Effector CD4-positive, alpha-beta T cell (primary cell): ENCODE measurements at regions not wholly inside any gene's neighbourhood (a gene's known extent, or its start where the extent isn't known, plus 50 kb on each side); places are given as distances from the start of the nearest gene placed in this dataset.
"Not testable (repeated sequence)": the region's sequence is repeated elsewhere in the genome, so short reads cannot be mapped to it uniquely, and the experiment has no call there.

Experiments
- DNase-seq: peaks from one replicate; pipeline ENCODE4 v3.0.0-alpha.2; 2020

DNA sequence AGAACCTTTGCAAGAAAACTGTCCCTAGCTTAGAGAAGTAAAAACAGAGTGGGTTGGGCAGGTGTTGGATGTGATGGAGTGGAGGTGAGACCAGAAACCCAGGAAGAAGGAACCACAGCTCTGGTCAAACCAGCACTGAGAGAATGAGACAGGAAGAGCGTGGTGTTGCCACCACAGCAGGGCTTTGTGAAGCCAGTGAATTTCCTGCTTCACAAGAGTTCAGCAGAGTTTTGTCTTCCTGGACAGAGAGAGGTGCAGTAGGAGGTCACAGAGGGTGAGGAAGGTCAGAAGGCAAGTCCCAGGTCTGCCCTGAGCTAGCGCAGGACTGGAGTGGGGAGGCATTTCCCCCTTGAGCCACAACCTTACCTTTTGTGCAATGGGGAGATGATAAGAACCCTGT, 2306.2 kb upstream of the ACO1 start:
- DNase-seq = no peak

DNA sequence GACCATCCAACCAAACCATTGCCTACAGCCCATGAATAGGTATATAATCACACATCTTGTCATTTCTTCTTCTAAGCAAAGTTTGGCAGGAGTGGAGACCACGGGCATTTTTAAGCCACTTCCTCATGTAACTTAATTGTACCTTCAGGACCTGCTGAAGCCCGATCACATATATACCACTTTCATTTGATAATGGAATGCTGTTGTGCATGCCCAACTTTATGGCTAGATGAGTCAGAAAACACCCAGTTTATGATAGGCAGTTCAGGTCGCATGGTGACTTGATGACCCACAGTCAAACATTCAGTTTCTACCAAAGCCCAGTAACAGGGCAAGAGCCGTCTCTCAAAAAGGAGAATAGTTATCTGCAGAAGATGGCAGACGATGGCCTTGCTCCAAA, 2295.0 kb upstream of the ACO1 start:
- DNase-seq = no peak

DNA sequence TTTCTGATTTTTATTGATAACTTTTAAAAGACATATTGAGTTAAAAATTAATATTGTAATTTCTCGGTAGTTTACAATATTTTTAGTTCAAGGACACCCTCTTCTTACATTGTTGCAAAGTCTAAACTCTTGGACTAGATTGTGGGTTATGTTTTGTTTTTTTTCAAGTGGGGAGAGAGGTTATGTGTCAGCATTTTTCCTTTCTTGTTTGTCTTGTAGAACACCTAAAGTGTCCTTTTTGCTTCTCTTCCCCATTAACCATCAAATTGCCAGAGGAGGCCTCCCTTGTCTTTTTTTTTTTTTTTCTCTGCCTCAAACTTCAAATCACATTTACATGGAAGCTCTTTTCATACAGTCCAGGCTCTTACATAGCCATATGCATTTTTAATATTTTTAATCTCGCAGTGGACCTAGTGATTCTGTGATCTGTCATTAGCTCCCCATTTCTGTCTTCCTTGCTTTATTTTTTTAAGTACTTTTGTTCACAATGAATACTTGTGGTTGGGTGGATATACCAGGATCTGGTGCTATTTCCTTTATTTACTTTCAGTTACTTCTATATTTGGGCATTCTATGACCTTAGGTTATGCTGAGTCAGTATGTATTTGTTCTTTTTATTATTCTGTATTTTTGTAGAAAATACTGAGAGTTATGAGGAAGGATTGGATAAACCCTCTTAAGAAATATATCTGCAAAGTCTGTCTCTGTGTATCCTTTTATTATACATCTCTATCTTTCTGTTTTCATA, 2280.6 kb upstream of the ACO1 start:
- DNase-seq = no peak

DNA sequence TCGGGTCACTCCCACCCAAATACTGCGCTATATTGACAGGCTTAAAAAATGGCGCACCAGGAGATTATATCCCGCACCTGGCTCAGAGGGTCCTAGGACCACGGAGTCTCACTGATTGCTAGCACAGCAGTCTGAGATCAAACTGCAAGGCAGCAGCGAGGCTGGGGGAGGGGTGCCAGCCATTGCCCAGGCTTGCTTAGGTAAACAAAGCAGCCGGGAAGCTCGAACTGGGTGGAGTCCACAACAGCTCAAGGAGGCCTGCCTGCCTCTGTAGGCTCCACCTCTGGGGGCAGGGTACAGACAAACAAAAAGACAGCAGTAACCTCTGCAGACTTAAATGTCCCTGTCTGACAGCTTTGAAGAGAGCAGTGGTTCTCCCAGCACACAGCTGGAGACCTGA, 2277.3 kb upstream of the ACO1 start:
- DNase-seq = not testable (repeated sequence)

DNA sequence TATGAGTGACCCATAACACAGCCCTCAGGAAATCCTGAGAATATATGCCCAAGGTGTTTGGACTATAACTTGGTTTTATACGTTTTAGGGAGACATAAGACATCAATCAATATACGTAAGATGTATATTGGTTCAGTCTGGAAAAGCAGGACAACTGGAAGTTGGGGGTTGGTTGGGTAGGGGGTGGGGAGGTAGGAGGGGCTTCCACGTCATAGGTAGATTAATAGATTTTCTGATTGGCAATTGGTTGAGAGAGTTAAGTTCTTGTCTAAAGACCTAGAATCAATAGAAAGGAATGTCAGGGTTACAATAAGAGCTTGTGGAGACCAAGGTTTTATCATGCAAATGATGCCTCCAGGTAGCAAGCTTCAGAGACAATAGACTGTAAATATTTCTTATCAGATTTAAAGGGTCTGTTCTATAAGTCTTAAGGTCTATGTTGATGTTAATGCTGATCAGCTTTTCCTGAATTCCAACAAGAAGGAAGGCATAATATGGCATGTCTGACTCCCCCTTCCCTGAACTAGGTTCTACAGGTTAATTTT, 2267.7 kb upstream of the ACO1 start:
- DNase-seq = no peak

DNA sequence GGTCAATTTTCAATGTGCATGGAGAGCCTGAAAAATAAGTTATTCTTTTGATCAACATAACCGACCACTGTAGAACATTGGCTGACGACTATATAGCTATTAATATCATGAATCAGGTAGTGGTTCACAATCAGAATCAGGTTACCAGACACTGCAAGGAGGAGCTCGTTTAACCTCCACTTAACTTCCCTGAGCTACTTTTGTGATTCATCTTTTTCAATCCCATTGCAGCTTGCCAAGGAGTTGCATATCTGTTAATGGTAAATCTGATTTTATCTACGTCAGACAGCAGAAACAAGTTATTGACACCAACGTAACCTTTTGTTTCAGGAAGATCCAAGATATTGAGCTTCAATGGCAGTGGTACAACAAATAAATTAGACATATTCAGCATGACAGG, 2263.8 kb upstream of the ACO1 start:
- DNase-seq = no peak

DNA sequence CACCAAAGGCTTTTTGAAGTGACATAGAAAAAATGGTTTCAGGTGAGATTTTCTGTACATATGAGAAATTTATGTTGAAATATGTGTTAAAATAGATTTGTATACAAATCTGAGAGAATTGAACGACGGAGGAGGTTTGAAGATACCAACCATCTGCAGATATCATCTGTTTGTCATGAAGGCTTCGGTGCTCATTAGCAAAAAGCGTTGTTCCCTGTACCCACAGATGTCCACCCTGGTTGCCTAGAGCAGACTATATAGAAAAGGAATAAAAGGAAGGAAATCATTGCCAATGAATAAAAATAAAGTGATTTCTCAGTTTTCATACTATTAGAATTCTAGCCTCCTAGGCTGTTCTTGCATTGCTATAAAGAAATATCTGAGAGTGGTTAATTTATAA, 2262.8 kb upstream of the ACO1 start:
- DNase-seq = no peak

DNA sequence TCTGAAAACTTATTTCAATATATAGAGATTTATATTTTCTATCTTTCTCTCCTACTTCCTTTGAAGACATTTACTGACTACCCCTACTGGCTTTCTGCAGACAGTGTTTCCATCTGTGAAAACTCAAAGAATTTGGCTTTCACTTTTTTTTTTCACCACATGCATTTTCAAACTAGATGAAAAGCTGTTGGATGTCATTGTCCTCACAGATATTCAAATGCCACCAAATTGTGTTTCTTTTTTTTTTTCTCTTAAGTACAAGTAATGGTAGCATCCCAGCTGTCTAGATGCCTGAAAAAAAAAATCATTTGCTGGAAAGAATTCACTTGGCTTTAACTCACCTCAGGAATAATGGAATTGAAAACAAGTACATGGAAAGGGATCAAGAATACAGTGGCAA, 2258.6 kb upstream of the ACO1 start:
- DNase-seq = no peak

DNA sequence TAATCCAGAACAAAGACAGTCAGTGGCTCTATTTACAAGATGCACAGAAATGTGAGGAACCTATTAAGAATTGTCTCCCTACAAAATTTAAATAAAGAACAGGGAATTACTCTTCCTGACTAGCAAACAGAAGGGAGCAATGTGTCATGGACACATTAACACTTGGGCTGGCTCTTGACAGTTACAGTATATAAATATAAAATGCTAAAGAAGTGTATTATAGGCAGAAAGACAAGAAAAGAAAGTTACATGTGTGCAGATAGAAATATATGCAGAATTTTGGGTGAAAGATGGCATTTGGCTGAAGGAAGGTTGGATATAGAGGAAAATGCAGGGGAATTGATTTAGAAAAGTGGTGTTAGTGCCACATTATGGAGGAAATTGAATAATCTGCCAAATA, 2257.1 kb upstream of the ACO1 start:
- no peak for DNase-seq

DNA sequence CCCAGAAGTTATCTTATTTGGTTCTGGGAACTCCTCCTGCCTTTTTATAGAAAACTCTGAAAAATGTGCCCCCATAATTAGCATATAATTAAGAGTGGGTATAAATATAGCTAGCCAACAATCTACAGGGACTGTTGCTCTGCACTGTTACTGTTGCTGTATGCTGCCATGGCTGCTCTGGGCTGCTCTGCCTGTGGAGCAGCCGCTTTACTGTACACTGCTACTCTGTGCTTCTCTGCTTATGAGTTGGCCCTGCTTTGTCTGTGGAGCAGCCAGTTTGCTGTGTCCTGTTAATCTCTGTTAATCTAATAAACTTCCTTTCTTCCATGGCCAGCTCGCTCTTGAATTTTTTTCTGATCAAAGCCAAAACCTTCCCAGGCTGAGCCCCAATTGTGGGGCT, 2244.0 kb upstream of the ACO1 start:
- DNase-seq = no peak

DNA sequence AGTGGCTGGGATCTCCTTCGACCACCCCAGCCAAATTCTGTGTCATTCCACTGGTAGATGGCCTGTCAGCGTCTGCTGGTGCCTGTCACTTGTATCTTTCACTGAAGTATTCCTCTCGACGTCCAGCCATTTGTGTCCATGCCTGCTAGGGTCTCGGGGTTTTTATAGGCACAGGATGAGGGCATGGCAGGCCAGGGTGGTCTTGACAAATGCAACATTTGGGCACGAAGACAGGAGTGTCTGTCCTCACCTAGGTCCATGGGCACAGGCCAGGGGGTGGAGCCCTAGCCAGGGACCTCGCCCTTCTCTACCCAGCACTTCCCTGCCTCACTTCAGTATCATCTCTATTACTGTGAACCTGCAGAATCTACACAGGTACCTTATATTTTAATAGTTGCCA, 2223.9 kb upstream of the ACO1 start:
- no peak for DNase-seq

DNA sequence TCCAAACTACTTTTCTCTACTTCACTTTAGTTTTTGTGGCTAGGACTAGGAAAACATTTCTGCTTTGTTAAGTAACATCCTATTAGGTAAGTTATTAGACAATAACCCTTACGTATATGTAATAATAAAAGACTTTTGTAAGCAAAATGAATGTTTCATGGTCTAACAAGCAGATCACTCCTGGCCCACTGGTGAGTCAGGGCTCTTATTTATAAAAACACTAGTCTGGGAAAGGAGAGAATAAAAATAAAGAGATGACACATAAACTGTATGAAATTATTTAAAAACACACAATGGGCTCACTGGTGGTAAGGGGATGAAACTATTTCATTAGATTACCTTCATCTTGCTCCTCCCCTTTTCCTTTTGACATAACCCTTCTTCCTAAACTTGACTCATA, 2212.2 kb upstream of the ACO1 start:
- no peak for DNase-seq

DNA sequence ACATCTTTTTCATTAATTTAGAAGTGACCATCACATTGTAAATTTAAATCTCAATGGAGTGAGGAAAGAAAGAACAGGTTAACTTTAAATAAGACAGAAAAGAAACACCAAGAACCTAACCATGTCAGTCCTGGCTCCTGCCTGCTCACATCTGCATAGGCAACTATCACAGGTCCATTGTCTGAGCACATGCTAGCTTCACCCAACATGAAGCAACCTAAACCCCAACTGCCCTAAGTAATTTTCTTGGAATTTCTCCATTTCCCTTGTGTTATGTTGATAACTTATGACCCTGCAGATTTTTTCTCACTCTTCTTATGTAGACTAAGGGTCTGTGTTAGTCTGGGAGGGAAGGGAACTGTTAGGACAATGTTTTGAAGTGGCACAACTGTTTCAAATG, 2205.8 kb upstream of the ACO1 start:
- no peak for DNase-seq

DNA sequence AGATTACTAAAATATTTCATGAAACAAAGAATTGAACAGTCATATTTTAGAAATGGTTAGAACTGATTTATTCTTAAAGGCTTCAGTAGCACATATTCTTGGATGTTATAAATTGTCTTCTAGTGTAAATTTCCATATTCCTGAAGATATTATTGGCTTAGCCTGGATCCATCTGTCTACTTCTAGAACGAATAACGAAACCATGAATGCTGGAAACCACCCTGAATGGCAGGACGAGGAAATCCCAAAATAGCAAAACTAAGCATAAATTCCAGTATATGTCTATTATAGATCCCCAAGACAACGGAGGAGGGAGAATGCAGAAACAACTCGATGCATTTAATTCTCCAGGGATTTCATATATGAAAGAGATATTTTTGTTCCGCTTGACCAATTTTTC, 2191.0 kb upstream of the ACO1 start:
- DNase-seq = no peak

DNA sequence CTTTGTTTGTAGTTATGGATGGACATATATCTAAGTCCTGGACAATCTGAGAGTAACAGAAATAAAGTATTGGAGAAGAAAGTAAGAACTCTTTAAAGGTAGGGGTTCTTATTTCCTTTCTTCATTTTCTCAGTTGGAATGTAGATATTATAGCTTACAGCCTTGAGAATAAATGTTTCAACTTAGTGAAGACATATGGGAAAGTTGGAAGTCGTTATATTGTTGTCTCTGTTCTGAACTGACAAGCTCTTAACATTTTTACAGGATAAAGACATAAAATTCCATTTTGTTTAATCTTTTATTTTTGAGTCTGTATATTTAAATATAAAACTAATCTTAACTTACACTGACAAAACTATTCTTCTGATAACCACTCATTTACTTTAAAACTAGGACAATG, 2187.5 kb upstream of the ACO1 start:
- no peak for DNase-seq

DNA sequence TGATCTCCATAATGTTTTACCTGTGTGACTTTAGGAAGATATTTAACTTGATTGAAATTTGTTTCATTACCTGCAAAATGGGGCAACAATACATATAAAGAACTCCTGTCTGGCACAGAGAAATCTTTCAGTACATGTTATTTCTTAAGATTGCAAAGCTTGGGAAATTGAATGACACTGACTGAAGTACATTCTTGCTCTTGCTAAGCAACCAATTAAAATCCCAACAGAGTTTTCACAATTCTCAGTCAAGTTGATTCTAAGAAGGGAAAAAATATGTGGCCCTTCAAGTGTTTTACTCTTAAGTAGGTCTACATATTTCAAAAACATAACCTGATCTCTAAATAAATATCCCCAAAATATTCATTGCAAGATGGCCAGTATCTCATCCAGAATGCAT, 2187.0 kb upstream of the ACO1 start:
- DNase-seq = no peak

DNA sequence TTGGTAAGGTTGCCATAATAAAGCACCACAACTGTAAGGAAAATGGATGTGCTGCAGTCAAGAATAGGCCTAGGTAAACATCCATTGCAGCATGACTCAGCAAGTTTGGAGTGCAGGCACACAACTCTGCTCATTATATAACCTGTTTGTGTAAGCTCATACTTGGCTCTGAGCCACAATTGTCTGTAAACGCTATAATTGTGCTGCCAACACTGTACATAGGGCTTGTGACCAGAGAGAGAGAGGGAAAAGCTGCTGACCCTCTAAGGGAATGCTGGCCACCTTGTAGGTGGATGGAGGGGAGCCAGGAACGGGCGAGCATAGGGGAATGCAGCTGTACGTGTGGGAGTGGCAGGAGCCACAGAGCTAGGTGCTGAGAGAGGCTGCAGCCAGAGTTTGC, 2186.5 kb upstream of the ACO1 start:
- no peak for DNase-seq

DNA sequence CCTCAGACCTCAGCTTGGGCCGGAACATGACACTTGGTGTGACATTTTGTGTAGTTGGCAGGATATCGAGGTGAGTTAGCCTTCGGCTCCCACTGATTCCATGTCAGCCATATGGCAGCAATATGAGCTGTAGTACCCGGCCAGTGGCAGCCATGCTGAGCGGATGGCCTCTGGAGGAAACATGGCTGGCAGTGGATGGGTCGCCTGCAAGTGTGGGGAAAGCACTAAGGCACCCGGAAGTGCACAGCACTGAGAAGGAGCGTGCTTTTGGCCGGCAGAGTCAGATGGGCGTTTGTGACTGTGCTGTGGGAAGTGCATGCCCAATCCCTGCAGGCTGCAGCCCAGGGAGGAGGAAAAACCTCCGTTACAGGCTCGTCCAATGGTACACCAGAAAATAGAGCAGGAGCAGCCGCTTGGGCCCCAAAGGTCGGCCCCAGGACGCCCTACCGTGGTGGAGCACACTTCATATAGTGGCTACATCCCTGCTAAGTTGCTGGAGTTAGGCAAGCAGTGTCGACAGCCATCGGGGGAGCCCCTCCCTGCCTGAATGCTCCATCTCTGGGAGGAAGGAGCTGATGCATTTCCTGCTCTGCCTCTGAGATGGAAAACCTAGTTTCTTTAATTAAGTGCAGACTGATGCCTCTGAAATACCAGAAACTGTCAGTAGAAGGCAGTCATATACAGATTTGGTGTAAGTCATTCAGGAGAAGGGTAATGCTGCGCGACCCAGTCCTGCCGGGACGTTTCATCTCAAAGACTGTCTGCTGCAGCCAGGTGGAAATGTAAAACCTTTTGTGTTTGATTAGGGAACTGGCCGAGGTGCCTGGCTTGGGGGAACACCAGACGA, 2185.8 kb upstream of the ACO1 start:
- DNase-seq = no peak

DNA sequence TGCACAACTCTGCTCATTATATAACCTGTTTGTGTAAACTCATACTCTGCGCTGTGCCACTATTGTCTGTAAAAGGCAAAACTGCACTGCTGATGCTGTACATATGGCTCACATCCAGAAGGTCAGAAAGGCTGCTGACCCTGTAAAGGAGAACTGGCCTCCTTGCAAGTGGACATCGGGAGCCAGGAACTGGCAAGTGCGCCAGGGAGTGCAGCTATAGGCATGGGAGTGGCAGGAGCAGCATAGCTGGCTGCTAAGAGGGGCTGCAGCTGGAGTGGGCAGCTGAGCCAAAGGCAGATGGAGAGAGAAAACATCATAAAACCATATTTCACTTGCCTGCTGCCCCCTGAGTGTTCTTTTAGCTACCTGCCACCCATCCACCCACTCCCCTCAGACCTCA, 2183.4 kb upstream of the ACO1 start:
- no peak for DNase-seq

DNA sequence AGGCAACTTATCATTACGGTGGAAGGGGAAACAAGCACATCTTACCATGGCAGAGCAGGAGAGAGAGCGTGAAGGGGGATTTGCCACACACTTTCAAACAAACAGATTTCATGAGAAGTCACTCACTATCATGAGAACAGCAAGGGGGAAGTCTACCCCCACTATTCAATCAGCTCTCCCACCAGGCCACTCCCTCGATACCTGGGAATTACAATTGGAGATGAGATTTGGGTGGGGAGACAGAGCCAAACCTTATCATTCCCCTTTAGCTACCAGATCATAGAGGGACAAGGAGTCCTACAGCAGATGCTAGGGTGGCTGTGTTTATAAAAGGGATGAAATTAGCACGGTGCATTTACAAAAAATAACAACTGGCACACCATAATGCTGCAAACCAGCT, 2149.4 kb upstream of the ACO1 start:
- no peak for DNase-seq

DNA sequence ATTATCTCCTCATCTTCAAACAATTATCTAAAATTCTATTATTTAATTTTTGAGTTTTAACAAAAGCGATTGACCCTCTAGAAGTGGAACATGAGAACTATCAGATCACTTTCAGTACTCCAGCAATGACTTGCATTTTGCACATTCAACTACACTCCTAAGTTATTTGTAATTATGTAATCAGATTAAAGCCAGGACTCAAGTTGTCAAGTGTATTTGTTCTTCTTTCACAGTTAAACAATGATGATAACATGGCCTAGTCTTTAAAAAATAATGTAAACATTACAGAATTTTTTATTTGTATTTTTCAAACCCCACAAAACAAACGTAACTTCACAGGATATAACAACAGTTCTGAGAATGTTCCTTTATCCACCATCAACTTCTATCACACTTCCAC, 2148.9 kb upstream of the ACO1 start:
- DNase-seq = no peak

DNA sequence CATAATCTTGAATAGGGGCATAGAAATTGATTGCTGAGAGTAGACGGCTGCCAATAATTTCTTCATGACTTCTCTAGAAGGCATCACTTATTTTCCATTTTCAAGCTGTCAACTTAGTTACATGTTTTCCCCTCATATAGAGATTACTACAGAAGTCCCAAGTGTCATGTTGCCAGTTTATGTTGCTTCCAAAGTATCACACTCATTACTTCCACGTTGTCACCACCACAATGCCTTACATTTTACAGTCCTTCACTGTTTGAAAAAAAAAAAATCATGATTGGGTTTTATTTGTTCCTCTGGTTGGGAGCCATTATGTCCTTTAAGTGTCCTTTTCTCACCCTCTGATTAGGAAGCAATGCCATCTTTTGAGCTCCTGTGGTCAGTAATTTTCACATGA, 2144.6 kb upstream of the ACO1 start:
- no peak for DNase-seq

DNA sequence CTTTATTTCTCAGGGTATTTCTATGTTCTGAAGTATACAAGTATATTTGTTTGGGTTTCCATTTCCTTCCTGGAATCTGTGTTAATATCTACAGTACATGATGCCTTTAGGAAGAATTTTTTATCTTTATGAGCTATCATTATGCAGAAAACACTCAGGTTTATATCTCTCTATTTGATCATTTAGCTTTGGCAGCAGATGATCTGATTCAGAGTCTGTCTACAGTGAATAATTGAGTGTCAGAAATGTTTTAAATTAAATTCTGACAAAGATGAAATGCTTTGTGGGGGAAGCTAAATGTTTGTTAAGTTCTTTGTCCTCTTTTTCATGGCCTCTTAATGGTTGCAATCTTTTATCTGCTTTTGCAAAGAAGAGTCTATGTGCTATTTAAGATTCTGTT, 2141.0 kb upstream of the ACO1 start:
- no peak for DNase-seq

DNA sequence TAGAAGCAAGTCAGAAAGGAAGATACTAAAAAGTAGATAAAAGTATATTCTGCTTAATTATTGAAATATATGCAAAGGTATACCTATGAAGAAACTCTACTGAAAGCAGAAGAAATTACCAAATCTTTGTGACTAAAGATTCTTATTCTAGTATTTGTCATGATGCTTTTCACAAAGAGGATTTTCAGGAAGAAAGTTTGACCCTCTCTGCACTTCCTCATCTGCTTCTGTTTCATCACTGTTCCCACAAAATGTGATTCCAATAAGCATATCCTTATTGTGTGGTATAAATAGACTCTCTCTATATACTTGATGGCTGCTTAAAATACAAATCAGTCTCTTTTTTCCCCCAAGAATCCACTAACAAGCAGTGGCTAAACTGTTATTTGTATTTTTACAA, 2139.6 kb upstream of the ACO1 start:
- no peak for DNase-seq
